ENCODE measurements at regions not wholly inside any gene's neighbourhood (a gene's known extent, or its start where the extent isn't known, plus 50 kb on each side); places are given as distances from the start of the nearest gene placed in this dataset.

DNA sequence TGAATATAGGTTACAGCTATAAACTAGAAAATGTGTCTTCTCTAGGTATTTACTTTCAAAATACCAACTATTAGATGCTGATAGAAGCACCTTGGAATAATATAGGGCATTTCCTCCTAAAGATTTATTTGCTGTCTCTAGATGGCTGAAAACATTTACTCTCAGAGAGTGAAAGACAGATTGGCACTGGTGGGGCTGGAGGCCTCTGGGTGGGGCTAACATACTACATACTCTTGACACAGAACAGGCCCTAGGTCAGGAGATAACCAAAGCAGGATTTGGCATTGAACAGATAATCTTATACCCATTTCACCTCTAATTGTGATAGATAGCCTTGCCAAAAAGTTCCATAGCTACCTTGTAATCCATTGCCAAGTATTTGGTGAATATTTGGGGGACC lies 253.3 kb upstream of the TBC1D5 start:
- no peak overlapping the region for H3K4me3 ChIP-seq (ENCODE audit: low read depth, low read length)
- TF ChIP-seq, protein P1, sequence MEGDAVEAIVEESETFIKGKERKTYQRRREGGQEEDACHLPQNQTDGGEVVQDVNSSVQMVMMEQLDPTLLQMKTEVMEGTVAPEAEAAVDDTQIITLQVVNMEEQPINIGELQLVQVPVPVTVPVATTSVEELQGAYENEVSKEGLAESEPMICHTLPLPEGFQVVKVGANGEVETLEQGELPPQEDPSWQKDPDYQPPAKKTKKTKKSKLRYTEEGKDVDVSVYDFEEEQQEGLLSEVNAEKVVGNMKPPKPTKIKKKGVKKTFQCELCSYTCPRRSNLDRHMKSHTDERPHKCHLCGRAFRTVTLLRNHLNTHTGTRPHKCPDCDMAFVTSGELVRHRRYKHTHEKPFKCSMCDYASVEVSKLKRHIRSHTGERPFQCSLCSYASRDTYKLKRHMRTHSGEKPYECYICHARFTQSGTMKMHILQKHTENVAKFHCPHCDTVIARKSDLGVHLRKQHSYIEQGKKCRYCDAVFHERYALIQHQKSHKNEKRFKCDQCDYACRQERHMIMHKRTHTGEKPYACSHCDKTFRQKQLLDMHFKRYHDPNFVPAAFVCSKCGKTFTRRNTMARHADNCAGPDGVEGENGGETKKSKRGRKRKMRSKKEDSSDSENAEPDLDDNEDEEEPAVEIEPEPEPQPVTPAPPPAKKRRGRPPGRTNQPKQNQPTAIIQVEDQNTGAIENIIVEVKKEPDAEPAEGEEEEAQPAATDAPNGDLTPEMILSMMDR (IDR thresholded peaks at IDR 0.05; ENCODE audit: insufficient read depth, low read length), result no peak
- no peak for DNase-seq (ENCODE audit: low read depth)

DNA sequence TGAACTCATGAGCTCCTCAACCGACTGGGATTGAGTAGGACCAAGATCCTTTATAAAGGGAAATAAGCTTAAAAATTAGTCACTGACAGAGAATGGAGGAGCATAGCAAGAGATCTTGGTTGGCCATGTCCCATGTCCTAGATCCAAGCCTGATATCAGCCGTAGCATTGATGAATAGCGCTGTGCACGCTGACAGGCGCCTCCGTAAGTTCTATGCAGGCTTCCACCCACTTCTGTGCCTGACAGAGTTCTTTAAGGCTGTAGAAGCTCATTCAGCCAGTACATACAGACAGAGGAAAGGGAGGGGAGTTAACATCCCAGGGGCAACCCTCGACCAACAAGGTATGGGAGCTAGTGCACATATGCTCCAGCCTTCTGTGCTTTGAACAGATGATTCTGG lies 251.7 kb upstream of the TBC1D5 start:
- no peak for DNase-seq (ENCODE audit: low read depth)
- TF ChIP-seq, protein P1 (IDR thresholded peaks at IDR 0.05; ENCODE audit: insufficient read depth, low read length), result no peak

DNA sequence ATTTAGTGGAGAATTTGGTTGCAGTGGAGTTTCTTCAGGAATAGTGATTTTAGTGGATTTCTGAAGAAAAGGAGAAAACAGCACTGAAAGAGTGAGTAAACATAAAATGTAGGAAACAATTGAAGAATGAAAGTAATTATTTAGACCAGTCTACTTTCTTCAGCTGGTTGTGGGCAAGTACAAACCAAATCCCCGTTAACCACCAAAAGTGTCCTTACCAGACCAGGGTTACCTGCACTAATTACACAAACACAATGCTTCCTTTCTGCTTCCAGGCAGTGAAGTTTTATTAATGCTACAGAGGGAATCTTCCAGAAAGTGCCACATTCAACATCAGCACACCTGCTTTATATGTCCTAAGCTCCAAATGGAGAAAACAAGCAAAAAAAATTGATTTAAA lies 248.0 kb upstream of the TBC1D5 start:
- TF ChIP-seq, protein P1 (IDR thresholded peaks at IDR 0.05; ENCODE audit: insufficient read depth, low read length), result no peak
- no peak for DNase-seq (ENCODE audit: low read depth)
- H3K4me3 ChIP-seq (ENCODE audit: low read depth, low read length), result no peak overlapping the region

More for the DNA sequence above, 251.7 kb upstream of the TBC1D5 start:
- no peak overlapping the region for H3K4me3 ChIP-seq (ENCODE audit: low read depth, low read length)

DNA sequence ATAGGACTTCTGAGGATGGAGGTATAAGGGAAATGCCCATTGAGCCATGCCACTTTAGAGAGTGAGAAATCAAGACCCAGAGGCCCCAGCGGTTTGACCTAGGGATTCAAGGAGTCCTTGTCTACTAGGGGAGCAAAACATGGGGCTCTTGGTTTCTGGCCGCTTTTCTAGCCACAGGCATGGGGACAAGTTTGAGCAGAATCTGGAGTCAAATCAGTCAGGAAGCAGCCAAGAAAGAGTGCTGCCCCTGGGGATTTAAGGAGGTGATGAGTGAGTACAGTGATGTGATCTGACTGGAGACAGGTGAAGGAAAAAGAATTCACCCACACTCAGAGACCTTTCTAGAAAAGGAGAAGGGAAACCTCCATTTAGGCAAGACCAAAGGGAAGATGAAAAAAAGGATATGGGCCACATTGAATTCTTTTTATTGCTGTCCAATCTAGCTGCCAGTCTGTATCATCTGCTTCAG lies 244.0 kb upstream of the TBC1D5 start:
- TF ChIP-seq, protein P1 (IDR thresholded peaks at IDR 0.05; ENCODE audit: insufficient read depth, low read length), result no peak
- DNase-seq (ENCODE audit: low read depth), result no peak
- no peak overlapping the region for H3K4me3 ChIP-seq (ENCODE audit: low read depth, low read length)

DNA sequence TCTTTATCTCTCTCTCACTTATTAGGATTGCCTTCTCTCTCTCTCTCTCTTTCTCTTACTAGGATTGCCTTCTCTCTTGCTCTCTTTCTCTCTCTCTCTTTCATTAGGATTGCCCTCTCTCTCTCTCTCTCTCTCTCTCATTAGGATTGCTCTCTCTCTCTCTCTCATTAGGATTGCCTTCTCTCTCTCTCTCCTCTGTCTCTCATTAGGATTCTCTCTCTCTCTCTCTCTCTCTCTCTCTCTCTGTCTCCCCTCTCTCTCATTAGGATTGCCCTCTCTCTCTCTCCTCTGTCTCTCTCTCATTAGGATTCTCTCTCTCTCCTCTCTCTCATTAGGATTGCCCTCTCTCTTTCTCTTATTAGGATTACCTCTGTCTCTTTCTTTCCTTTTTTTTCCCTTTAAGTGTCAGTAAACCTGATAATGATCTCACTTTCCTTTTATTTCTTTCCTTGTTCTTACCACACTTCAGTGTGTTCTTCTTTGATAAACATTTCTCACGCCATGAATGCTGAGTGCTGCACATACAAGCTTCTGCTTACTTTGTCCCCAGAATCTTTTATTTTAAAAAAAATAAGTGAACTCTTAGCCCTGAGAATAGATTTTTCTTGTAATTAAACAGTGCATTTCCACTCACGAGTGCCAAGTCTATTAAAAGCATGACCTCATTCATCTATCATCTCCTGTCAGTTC lies 243.4 kb upstream of the TBC1D5 start:
- H3K4me3 ChIP-seq (ENCODE audit: low read depth, low read length), result no peak overlapping the region
- TF ChIP-seq, protein P1 (IDR thresholded peaks at IDR 0.05; ENCODE audit: insufficient read depth, low read length), result no peak
- no peak for DNase-seq (ENCODE audit: low read depth)

DNA sequence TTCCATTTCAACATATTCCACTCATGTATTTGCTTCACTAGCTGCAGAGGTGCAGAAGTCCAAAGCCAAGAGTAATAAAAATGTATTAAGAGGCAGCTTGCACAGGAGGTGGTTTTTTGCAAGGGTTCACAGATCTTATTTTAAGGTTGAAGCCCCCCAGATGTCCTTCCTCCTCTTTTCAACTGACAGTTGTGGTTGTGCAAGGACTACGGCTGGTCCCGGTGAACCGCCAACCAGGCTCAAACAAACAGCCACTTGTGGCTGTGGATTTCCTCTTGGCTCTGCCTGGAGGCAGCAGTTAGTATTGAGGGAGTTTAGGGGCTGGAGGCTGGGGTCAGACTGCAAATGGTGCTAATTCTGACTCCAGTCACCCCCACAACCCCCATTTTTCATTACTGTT lies 240.7 kb upstream of the TBC1D5 start:
- TF ChIP-seq, protein P1 (IDR thresholded peaks at IDR 0.05; ENCODE audit: insufficient read depth, low read length), result no peak
- no peak for DNase-seq (ENCODE audit: low read depth)
- H3K4me3 ChIP-seq (ENCODE audit: low read depth, low read length), result no peak overlapping the region
